ENCODE measurements at regions not wholly inside any gene's neighbourhood (a gene's known extent, or its start where the extent isn't known, plus 50 kb on each side); places are given as distances from the start of the nearest gene placed in this dataset.
"Not testable (repeated sequence)": the region's sequence is repeated elsewhere in the genome, so short reads cannot be mapped to it uniquely, and the experiment has no call there.

DNA sequence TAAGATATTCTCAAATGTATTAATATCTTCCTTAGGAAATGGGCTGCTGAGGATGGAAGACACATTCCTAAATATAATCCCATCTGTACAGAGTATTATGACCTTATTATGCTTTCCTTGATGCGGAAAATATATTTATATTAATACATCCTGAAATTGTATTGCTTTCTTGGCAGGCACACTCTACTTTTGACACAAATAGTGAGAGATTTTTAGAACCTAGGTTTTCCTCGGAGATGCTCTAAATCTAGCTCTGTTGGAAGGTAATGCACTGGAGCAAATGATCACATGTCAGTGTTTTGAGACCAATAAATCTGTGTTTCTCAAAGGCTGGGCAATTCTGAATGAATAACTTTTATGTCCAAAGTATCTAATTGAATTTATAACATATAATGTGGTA lies 94.3 kb upstream of the MAGEC2 start:
- no peak overlapping the region for H3K4me3 ChIP-seq (ENCODE audit: low read length)
- no peaks in the 10 kb centered on the region for H3K27me3 ChIP-seq (ENCODE audit: control insufficient read depth, insufficient read depth, low read length)
- DNase-seq: peak; percentile 62
- H3K9me3 ChIP-seq (replicated peaks; ENCODE audit: control insufficient read depth, low read depth, low read length): no peaks in the 10 kb centered on the region
- H3K27ac ChIP-seq (ENCODE audit: low read length): no peak overlapping the region
- H3K4me1 ChIP-seq (ENCODE audit: control insufficient read depth, insufficient read depth, low read length): no peaks in the 10 kb centered on the region
- no peaks in the 10 kb centered on the region for H3K36me3 ChIP-seq (ENCODE audit: control insufficient read depth, insufficient read depth, low read length)
- no CpG with 5 or more reads among the region's 2 CpGs for WGBS (ENCODE audit: insufficient coverage)

- Histone ChIP-seq H3K27me3 (ENCODE audit: control insufficient read depth, insufficient read depth, low read length) (no peaks in the 10 kb centered on the region), H3K9me3 (replicated peaks; ENCODE audit: control insufficient read depth, low read depth, low read length) (no peaks in the 10 kb centered on the region), H3K4me3 (ENCODE audit: low read length) (no peak overlapping the region), H3K27ac (ENCODE audit: low read length) (no peak overlapping the region), H3K36me3 (ENCODE audit: control insufficient read depth, insufficient read depth, low read length) (no peaks in the 10 kb centered on the region), H3K4me1 (ENCODE audit: control insufficient read depth, insufficient read depth, low read length) (no peaks in the 10 kb centered on the region)
- 80% methylated on average over 1 of the region's 1 CpG for WGBS (ENCODE audit: insufficient coverage)
- peak; percentile 83 for DNase-seq
Observed at GRCh38 chrX:142296421-142296820, 91.3 kb upstream of the MAGEC2 start.

DNA sequence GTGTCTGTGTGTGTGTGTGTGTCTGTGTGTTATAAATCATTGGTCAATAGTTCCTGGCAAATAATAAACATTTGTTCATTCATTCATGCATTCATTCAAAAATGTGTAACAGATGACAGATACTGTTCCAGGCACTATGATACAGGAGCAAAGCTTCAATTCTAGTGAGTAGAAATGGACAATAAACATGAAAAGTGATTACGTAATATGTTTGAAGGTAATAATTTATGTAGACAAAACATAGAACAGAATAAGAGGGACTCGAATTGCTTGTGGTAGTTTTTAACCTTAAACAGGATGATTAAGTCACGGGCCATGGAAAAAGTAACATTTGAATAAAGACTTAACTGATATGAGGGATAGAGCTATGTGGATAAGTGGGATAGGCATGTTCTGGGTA lies 90.1 kb upstream of the MAGEC2 start:
- no peak overlapping the region for H3K4me3 ChIP-seq (ENCODE audit: low read length)
- WGBS (ENCODE audit: insufficient coverage): 71% methylated on average over 1 of the region's 3 CpGs

DNA sequence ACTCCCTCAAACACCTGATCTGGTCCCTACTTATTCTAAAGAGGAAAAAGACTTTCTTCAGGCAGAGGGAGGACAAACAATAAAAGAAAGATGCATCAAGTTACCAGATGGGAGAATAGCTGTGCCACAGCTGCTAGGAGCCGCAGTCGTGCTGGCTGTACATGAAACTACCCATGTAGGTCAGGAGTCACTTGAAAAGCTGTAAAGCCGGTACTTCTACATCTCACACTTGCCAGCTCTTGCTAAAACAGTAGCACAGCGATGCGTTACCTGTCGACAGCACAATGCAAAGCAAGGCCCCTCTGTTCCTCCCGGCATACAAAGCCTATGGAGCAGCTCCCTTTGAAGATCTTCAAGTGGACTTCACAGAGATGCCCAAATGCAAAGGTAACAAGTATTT lies 65.1 kb upstream of the MAGEC2 start:
- not testable (repeated sequence) for H3K27ac ChIP-seq (ENCODE audit: low read length); H3K27me3 ChIP-seq (ENCODE audit: control insufficient read depth, insufficient read depth, low read length); H3K4me3 ChIP-seq (ENCODE audit: low read length); H3K36me3 ChIP-seq (ENCODE audit: control insufficient read depth, insufficient read depth, low read length); H3K4me1 ChIP-seq (ENCODE audit: control insufficient read depth, insufficient read depth, low read length); H3K9me3 ChIP-seq (replicated peaks; ENCODE audit: control insufficient read depth, low read depth, low read length); DNase-seq
- 90% methylated on average over 6 of the region's 7 CpGs for WGBS (ENCODE audit: insufficient coverage)

More for the DNA sequence above, 90.1 kb upstream of the MAGEC2 start:
- H3K4me1 ChIP-seq (ENCODE audit: control insufficient read depth, insufficient read depth, low read length): no peaks in the 10 kb centered on the region
- H3K9me3 ChIP-seq (replicated peaks; ENCODE audit: control insufficient read depth, low read depth, low read length): no peaks in the 10 kb centered on the region
- H3K36me3 ChIP-seq (ENCODE audit: control insufficient read depth, insufficient read depth, low read length): no peaks in the 10 kb centered on the region
- no peak for DNase-seq
- no peak overlapping the region for H3K27ac ChIP-seq (ENCODE audit: low read length)
- H3K27me3 ChIP-seq (ENCODE audit: control insufficient read depth, insufficient read depth, low read length): no peaks in the 10 kb centered on the region

GRCh38 chrX:142266417-142266816 lies 61.3 kb upstream of the MAGEC2 start:
- no peak for DNase-seq
- Histone ChIP-seq H3K4me3 (ENCODE audit: low read length) (no peak overlapping the region), H3K36me3 (ENCODE audit: control insufficient read depth, insufficient read depth, low read length) (no peaks in the 10 kb centered on the region), H3K27me3 (ENCODE audit: control insufficient read depth, insufficient read depth, low read length) (no peaks in the 10 kb centered on the region), H3K9me3 (replicated peaks; ENCODE audit: control insufficient read depth, low read depth, low read length) (no peaks in the 10 kb centered on the region), H3K4me1 (ENCODE audit: control insufficient read depth, insufficient read depth, low read length) (no peaks in the 10 kb centered on the region), H3K27ac (ENCODE audit: low read length) (no peak overlapping the region)
- WGBS (ENCODE audit: insufficient coverage): 87% methylated on average over 6 of the region's 10 CpGs

- not testable (repeated sequence) for H3K4me3 ChIP-seq (ENCODE audit: low read length); H3K27ac ChIP-seq (ENCODE audit: low read length); H3K9me3 ChIP-seq (replicated peaks; ENCODE audit: control insufficient read depth, low read depth, low read length); H3K27me3 ChIP-seq (ENCODE audit: control insufficient read depth, insufficient read depth, low read length); DNase-seq; H3K4me1 ChIP-seq (ENCODE audit: control insufficient read depth, insufficient read depth, low read length); H3K36me3 ChIP-seq (ENCODE audit: control insufficient read depth, insufficient read depth, low read length)
- 94% methylated on average over 12 of the region's 16 CpGs for WGBS (ENCODE audit: insufficient coverage)
Observed at GRCh38 chrX:142265549-142265948, 60.5 kb upstream of the MAGEC2 start.

- Histone ChIP-seq H3K4me3 (ENCODE audit: low read length) (no peak overlapping the region), H3K27me3 (ENCODE audit: control insufficient read depth, insufficient read depth, low read length) (no peaks in the 10 kb centered on the region), H3K36me3 (ENCODE audit: control insufficient read depth, insufficient read depth, low read length) (no peaks in the 10 kb centered on the region), H3K4me1 (ENCODE audit: control insufficient read depth, insufficient read depth, low read length) (no peaks in the 10 kb centered on the region), H3K27ac (ENCODE audit: low read length) (no peak overlapping the region), H3K9me3 (replicated peaks; ENCODE audit: control insufficient read depth, low read depth, low read length) (no peaks in the 10 kb centered on the region)
- WGBS (ENCODE audit: insufficient coverage): no CpG with 5 or more reads among the region's 3 CpGs
- DNase-seq: no peak
Observed at GRCh38 chrX:142256935-142257334, 51.8 kb upstream of the MAGEC2 start.
